Karpas-422 (cell line): ENCODE measurements at regions not wholly inside any gene's neighbourhood (a gene's known extent, or its start where the extent isn't known, plus 50 kb on each side); places are given as distances from the start of the nearest gene placed in this dataset.
"Not testable (repeated sequence)": the region's sequence is repeated elsewhere in the genome, so short reads cannot be mapped to it uniquely, and the experiment has no call there.

ENCODE experiments used
- DNase-seq: peaks from one replicate; pipeline ENCODE4 v3.0.0-alpha.2; 2015
- H2AFZ ChIP-seq: fragments of 200-600 bp; sonication (generic); 2 replicates; pipeline ENCODE4 v1.6.1; 2014; ENCODE audit warnings: antibody characterized with exemption, low read length, mixed read lengths
- H3K27ac ChIP-seq: fragments of 200-600 bp; sonication (generic); 2 replicates; pipeline ENCODE4 v1.5.1; 2014; ENCODE audit warnings: mild to moderate bottlenecking, low read length, moderate library complexity
- H3K27me3 ChIP-seq: fragments of 200-600 bp; sonication (generic); 2 replicates; pipeline ENCODE4 v1.6.1; 2014; ENCODE audit warnings: low read length, mixed read lengths
- H3K36me3 ChIP-seq: fragments of 200-600 bp; sonication (generic); 2 replicates; pipeline ENCODE4 v1.6.1; 2014; ENCODE audit warnings: low read length, mixed read lengths; ENCODE audit not compliant: insufficient read depth
- H3K4me1 ChIP-seq: fragments of 200-600 bp; sonication (generic); 2 replicates; pipeline ENCODE4 v1.6.1; 2014; ENCODE audit warnings: mild to moderate bottlenecking, low read length, mixed read lengths
- H3K4me2 ChIP-seq: fragments of 200-600 bp; sonication (generic); 2 replicates; pipeline ENCODE4 v1.6.1; 2014; ENCODE audit warnings: low read length, low read depth, mild to moderate bottlenecking; ENCODE audit not compliant: poor library complexity, severe bottlenecking
- H3K4me3 ChIP-seq: fragments of 200-600 bp; sonication (generic); 2 replicates; pipeline ENCODE4 v1.5.1; 2014; ENCODE audit warnings: mild to moderate bottlenecking, antibody characterized with exemption, low read length, mixed read lengths
- H3K79me2 ChIP-seq: fragments of 200-600 bp; sonication (generic); 2 replicates; pipeline ENCODE4 v1.6.1; 2014; ENCODE audit warnings: mild to moderate bottlenecking, low read length, mixed read lengths
- H3K9ac ChIP-seq: fragments of 200-600 bp; sonication (generic); 2 replicates; pipeline ENCODE4 v1.6.0; 2014; ENCODE audit warnings: low read length
- H3K9me2 ChIP-seq: fragments of 200-600 bp; sonication (generic), shearing (Covaris generic); replicated peaks from 2 replicates; pipeline ENCODE4 v1.6.0; 2014; ENCODE audit warnings: mild to moderate bottlenecking, low read length, moderate library complexity; ENCODE audit not compliant: insufficient read depth
- H3K9me3 ChIP-seq: fragments of 300-700, 200-600 bp; sonication (generic); 2 replicates; pipeline ENCODE4 v1.6.1; 2014; ENCODE audit warnings: low read length, mixed read lengths
- H4K20me1 ChIP-seq: fragments of 200-600 bp; sonication (generic); 2 replicates; pipeline ENCODE4 v1.6.1; 2014; ENCODE audit warnings: mild to moderate bottlenecking, antibody characterized with exemption, low read length, low read depth; ENCODE audit not compliant: insufficient read depth

- not testable (repeated sequence) for H3K4me1 ChIP-seq, H2AFZ ChIP-seq, H3K36me3 ChIP-seq, H4K20me1 ChIP-seq, H3K4me3 ChIP-seq, H3K9ac ChIP-seq, H3K27me3 ChIP-seq, H3K4me2 ChIP-seq, H3K9me2 ChIP-seq, H3K79me2 ChIP-seq, H3K9me3 ChIP-seq, DNase-seq, H3K27ac ChIP-seq
Measured at GRCh38 chr3:194264631-194265504, 86.3 kb downstream of the CPN2 start.

GRCh38 chr3:194265505-194265892, 85.6 kb downstream of the CPN2 start:
- H3K27me3 ChIP-seq = no peaks in the 10 kb centered on the region
- no peaks in the 10 kb centered on the region for H3K36me3 ChIP-seq
- H3K9ac ChIP-seq = no peak overlapping the region
- H3K4me1 ChIP-seq = no peaks in the 10 kb centered on the region
- no peaks in the 10 kb centered on the region for H3K9me2 ChIP-seq
- H3K4me2 ChIP-seq = no peak overlapping the region
- H3K4me3 ChIP-seq = no peak overlapping the region
- H3K79me2 ChIP-seq = no peaks in the 10 kb centered on the region
- H3K9me3 ChIP-seq = no peaks in the 10 kb centered on the region
- H2AFZ ChIP-seq = no peak overlapping the region
- H3K27ac ChIP-seq = no peak overlapping the region
- DNase-seq = no peak
- no peaks in the 10 kb centered on the region for H4K20me1 ChIP-seq

DNA sequence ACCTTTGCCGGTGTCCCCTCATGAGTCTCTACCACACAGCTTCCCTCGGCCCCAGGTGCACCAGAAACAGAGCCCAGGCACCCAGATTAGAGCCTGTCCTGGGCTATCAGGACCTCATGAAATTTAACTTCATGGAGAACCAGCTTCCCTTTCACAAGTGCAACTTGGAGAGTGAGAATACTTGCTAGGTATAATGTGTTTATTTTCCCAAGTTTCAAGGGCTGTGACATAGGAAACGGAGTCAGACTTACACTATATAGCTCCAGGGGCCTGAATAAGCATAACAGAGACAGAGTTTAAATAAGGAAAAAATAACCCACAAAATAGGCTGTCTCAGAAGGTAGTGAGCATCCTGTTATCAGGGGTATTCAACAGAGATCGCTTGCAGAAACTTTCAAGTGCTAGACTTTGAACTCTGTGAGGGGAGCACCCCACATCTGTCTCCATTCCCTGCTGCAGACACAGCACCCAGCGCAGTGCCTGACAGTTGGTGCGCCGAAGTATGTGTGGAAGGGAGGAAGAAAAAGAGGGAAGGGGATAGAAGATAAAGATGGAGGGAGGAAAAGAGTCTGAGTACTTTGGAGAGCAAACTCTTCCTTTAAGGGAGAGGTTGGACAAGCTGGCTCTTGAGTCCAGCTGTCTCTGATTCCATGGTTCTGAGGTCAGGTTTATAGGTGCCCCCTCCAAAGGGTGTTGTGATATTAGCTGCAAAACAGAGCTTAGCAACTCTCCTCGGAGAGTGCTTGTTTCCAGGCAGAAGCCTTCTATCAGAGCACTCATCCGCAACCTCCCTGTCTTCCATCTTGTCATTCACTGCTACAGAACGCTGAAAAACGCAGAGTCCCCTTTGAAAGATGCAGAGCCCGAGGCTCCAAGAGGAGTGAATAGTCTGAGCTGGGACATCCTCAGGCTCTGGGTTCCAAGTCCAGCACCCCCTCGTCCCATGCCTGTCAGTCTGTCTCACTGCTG, 84.8 kb downstream of the CPN2 start:
- H3K27ac ChIP-seq = no peak overlapping the region
- no peaks in the 10 kb centered on the region for H3K36me3 ChIP-seq
- H3K27me3 ChIP-seq = no peaks in the 10 kb centered on the region
- no peak for DNase-seq
- H2AFZ ChIP-seq = no peak overlapping the region
- H4K20me1 ChIP-seq = no peaks in the 10 kb centered on the region
- no peaks in the 10 kb centered on the region for H3K79me2 ChIP-seq
- H3K9ac ChIP-seq = no peak overlapping the region
- no peak overlapping the region for H3K4me2 ChIP-seq
- no peaks in the 10 kb centered on the region for H3K9me3 ChIP-seq
- H3K9me2 ChIP-seq = no peaks in the 10 kb centered on the region
- H3K4me1 ChIP-seq = no peaks in the 10 kb centered on the region
- H3K4me3 ChIP-seq = no peak overlapping the region

- Histone ChIP-seq H3K9ac (no peak overlapping the region), H3K9me3 (no peaks in the 10 kb centered on the region), H3K4me2 (no peak overlapping the region), H3K4me1 (no peaks in the 10 kb centered on the region), H3K36me3 (no peaks in the 10 kb centered on the region), H3K79me2 (no peaks in the 10 kb centered on the region), H3K4me3 (no peak overlapping the region), H2AFZ (no peak overlapping the region), H3K27me3 (no peaks in the 10 kb centered on the region), H3K9me2 (no peaks in the 10 kb centered on the region), H3K27ac (no peak overlapping the region), H4K20me1 (no peaks in the 10 kb centered on the region)
- DNase-seq = no peak
Measured at GRCh38 chr3:194267744-194268653, 83.1 kb downstream of the CPN2 start.

GRCh38 chr3:194268654-194269512, 82.2 kb downstream of the CPN2 start:
- H3K27me3 ChIP-seq = no peaks in the 10 kb centered on the region
- H3K9ac ChIP-seq = no peak overlapping the region
- H3K4me2 ChIP-seq = no peak overlapping the region
- no peak overlapping the region for H3K4me3 ChIP-seq
- no peaks in the 10 kb centered on the region for H3K4me1 ChIP-seq
- no peaks in the 10 kb centered on the region for H3K79me2 ChIP-seq
- no peaks in the 10 kb centered on the region for H3K9me3 ChIP-seq
- DNase-seq = no peak
- H3K27ac ChIP-seq = no peak overlapping the region
- H3K9me2 ChIP-seq = no peaks in the 10 kb centered on the region
- H2AFZ ChIP-seq = no peak overlapping the region
- no peaks in the 10 kb centered on the region for H4K20me1 ChIP-seq
- no peaks in the 10 kb centered on the region for H3K36me3 ChIP-seq

DNA sequence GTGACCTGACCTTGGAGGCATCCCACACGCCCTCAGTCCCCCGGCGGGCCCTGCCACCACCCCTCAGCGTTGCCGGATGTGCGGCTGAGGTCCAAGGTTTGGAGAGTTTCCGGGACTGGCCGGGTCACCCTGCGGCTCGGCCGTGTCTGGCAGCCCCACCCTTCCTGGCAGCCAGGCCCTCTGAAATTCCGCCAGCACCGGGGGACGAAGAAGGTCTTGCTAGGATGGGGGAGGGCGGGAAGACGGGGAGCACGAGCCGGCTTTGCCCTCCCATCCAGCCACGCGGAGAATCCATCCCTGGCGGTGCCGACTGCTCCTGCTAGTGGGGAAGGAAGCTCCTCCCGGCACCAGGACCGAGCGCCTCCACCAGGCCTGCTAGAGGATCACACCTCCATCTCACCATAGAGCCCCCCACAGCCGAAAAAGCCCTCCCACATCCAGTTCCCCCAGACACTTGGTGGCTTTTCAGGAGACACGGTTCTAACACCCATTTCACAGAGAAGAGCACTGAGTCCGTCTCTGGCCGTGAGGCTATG, 81.5 kb downstream of the CPN2 start:
- H3K27ac ChIP-seq = no peak overlapping the region
- H4K20me1 ChIP-seq = no peaks in the 10 kb centered on the region
- no peaks in the 10 kb centered on the region for H3K4me1 ChIP-seq
- H3K9ac ChIP-seq = no peak overlapping the region
- no peaks in the 10 kb centered on the region for H3K27me3 ChIP-seq
- H3K4me3 ChIP-seq = no peak overlapping the region
- no peak overlapping the region for H3K4me2 ChIP-seq
- H2AFZ ChIP-seq = no peak overlapping the region
- H3K36me3 ChIP-seq = no peaks in the 10 kb centered on the region
- no peaks in the 10 kb centered on the region for H3K9me3 ChIP-seq
- DNase-seq = no peak
- H3K79me2 ChIP-seq = no peaks in the 10 kb centered on the region
- no peaks in the 10 kb centered on the region for H3K9me2 ChIP-seq
